ENCODE measurements at regions not wholly inside any gene's neighbourhood (a gene's known extent, or its start where the extent isn't known, plus 50 kb on each side); places are given as distances from the start of the nearest gene placed in this dataset.
"Not testable (repeated sequence)": the region's sequence is repeated elsewhere in the genome, so short reads cannot be mapped to it uniquely, and the experiment has no call there.

- intact Hi-C loops (cut with micrococcal nuclease), result no loop called here
Measured at GRCh38 chr3:35223632-35224394, 415.5 kb upstream of the ARPP21 start.

DNA sequence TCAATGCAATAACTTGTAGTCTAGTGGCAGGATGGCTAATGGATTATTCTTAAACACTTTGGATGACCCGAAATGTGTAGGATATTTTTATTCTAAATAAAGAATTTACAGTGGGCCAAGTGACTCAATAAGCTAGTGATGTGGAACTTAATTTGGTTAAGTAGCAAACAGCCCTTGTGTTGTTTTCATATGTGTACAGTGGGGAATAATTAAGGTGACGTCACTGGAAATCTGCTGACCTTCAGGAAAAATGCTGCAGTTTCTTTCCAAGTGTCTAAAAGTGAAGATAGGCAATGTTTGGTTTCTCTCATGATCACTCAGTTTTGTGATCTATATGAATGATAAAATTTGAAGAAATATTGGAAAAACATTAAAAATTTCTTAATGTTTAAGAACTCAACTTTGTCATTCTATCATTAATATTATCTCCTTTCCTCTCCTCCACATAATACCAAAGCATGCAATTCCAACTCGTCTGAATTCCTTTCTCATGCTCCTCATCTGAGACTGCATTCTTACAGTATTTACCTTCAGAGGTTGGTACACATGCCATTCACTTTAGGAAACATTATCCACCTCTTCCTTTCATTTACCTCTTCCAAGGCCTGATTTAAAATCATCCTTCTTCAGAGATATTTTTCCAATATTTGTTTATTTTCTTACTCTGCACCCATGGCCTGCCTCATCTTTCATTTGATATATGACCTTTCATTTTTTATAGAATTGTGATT, 414.6 kb upstream of the ARPP21 start:
- intact Hi-C loops (cut with micrococcal nuclease), result no loop called here

GRCh38 chr3:35241236-35241635, 398.1 kb upstream of the ARPP21 start:
- intact Hi-C loops (cut with micrococcal nuclease), result no loop called here

GRCh38 chr3:35254917-35255316, 384.4 kb upstream of the ARPP21 start:
- intact Hi-C loops (cut with micrococcal nuclease), result no loop called here

DNA sequence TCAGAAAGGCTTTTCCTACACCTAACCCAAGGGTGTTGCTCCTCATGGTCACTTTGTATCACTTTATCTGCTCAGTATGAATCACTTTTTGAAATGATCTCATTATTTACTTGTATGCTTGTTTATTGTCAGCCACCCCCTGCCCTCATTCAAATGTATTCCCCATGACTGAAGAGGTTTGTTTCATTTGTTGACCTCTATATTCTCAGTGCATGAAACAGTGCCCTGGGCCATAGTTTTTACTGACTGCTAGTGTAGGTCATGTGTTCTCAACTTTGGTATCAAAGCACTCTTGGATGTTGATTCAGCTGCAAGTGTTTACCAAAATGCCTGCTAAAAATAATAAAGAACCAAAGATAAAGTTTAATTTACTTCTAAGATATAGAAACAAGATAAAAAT, 381.7 kb upstream of the ARPP21 start:
- intact Hi-C loops (cut with micrococcal nuclease), result no loop called here

DNA sequence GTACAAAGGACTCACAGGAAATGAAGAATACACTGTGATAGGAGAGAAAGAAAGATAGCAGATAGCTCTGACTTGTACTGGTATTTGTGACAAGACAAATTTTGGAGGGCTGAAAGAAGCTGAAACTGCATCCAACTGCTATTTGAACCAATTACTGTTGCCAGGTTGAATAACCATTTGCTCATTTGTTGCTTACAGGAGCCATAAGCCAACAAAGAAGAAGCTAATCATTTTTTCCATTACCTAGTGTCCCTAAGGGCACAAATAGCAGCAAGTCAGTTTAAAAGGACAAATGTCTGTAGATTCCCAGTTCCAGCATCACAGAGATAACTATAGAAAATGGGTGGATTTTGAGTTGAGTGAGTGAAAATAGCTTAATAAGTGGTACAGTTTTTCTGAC, 376.9 kb upstream of the ARPP21 start:
- intact Hi-C loops (cut with micrococcal nuclease), result no loop called here

- intact Hi-C loops (cut with micrococcal nuclease), result no loop called here
Measured at GRCh38 chr3:35263477-35263876, 375.8 kb upstream of the ARPP21 start.

- intact Hi-C loops (cut with micrococcal nuclease), result not testable (repeated sequence)
Measured at GRCh38 chr3:35266065-35266464, 373.3 kb upstream of the ARPP21 start.

- intact Hi-C loops (cut with micrococcal nuclease), result no loop called here
Measured at GRCh38 chr3:35275768-35276167, 363.6 kb upstream of the ARPP21 start.

GRCh38 chr3:35276568-35276967, 362.8 kb upstream of the ARPP21 start:
- intact Hi-C loops (cut with micrococcal nuclease), result no loop called here

DNA sequence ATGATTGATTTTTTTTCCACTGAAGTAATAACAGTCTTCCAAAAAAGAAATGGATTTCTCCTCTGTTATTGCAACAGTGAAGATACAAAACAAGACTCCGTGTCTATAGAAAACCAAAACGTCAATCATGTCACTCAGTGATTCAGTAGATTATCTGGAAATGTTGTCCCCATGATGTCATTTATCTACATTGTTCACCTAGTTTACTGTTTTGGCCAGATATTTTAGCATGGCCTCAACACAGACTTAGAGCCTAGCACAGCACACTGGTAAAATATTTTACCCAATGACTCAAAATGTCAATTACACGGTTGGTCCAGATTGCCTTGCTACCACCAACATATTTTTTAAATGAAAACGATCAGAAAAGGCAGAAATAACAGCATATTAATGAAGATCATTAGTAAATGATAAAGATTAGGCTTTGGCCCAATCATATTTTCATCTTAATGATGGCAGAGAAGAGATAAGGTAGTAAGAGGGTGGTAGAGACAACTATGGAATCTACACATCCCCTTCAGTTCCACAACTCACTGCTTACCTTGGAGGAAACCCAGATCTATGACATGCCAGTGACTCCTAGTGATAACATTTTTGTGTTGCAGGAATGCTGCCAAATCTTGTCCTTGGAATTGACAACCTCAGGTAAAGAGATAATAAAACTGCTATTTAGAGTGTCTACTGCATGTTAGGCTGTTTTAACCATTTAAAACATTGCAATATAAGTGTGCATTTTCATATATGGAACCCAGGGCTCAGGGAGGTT, 347.7 kb upstream of the ARPP21 start:
- intact Hi-C loops (cut with micrococcal nuclease), result no loop called here

DNA sequence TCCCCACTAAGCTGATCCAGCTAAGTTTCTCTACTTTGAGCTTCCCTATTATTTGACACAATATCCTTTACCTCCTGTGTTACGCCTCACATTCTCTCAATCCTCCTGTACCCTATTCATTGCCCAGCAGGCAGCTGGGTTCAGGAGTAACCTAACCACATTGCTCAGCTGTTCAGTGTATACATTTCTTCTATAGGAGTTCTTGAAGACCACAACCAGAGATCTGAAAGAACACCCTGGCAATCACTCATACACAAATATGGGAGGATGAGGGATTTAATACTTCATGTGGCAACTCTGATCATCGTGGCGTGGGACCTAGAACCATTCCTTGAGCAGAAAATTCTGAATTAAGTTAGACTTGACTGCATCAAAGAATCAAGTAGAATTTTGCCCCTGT, 346.8 kb upstream of the ARPP21 start:
- intact Hi-C loops (cut with micrococcal nuclease), result no loop called here

- intact Hi-C loops (cut with micrococcal nuclease), result no loop called here
Measured at GRCh38 chr3:35295906-35296305, 343.4 kb upstream of the ARPP21 start.

DNA sequence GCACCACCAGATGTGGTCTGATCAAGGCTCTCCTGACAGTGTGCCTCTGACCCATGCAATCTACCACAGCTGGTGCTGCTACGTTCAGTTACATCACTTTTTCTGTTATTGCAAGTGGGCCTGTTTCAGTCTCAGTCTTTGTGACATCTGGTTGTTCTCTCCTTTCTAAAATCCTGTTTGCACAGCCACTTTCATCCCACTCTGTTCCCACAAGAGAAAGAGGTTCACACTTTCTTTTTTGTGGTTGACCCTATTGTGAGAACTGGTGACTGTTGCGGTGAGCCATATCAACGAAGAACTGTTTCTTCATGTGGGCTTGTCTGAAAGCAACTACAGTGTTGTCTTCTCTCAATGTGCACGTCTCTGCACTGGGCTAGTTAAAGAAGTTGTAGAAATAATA, 342.8 kb upstream of the ARPP21 start:
- intact Hi-C loops (cut with micrococcal nuclease), result no loop called here

DNA sequence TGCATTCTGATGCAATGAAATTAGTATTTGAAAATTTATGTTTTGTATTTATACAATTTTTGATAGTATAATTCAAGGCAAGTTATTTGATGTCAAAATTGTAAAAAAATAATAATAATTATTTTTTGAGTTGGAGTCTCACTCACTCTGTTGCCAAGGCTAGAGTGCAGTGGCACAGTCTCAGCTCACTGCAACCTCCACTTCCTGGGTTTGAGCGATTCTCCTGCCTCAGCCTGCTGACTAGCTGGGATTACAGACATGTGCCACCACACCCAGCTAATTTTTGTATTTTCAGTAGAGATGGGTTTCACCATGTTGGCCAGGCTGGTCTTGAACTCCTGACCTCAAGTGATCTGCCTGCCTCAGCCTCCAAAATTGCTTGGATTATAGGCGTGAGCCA, 342.4 kb upstream of the ARPP21 start:
- intact Hi-C loops (cut with micrococcal nuclease), result not testable (repeated sequence)

- intact Hi-C loops (cut with micrococcal nuclease), result loop anchor here (5.0 kb wide), 1 partner anchor 547 kb away; no protein-coding TSS in a partner anchor
Measured at GRCh38 chr3:35305406-35305805, 333.9 kb upstream of the ARPP21 start.

- intact Hi-C loops (cut with micrococcal nuclease), result loop anchor here (5.0 kb wide), 1 partner anchor 545 kb away; no protein-coding TSS in a partner anchor
Measured at GRCh38 chr3:35307296-35307695, 332.0 kb upstream of the ARPP21 start.

GRCh38 chr3:35316841-35317240, 322.5 kb upstream of the ARPP21 start:
- intact Hi-C loops (cut with micrococcal nuclease), result not testable (repeated sequence)

- intact Hi-C loops (cut with micrococcal nuclease), result no loop called here
Measured at GRCh38 chr3:35320646-35321407, 318.5 kb upstream of the ARPP21 start.

DNA sequence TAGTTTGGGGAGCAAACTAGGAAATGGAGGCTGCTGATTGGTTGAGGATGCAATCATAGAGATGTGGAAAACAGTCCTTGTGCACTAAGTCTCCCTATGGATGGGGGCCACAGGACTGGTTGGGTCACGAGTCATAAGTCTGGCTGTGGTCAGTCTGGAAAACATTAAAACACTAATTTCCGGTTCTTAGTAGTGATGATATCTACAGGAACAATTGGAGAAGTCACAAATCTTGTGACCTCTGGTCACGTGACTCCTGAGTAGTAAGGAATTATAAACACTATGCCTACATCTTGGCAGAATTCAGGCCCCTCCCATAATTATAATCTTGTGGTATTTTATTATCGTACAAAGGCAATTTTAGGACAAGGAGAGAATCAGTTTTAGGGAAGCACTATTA, 317.3 kb upstream of the ARPP21 start:
- intact Hi-C loops (cut with micrococcal nuclease), result no loop called here

- intact Hi-C loops (cut with micrococcal nuclease), result no loop called here
Measured at GRCh38 chr3:35335703-35336102, 303.6 kb upstream of the ARPP21 start.

Data from T-helper 1 cell treated with Interleukin-12 subunit alpha and Interleukin-12 subunit beta and Interleukin-4 antibody, amounts not matched to agents 30 ng/mL and 1 ng/mL, for 36 hours (primary cell).